Prostate gland (tissue), 2 donors: ENCODE measurements at regions not wholly inside any gene's neighbourhood (a gene's known extent, or its start where the extent isn't known, plus 50 kb on each side); places are given as distances from the start of the nearest gene placed in this dataset.
A peak's percentile ranks its signal among the peaks of the same experiment; 100 is the strongest.

Source experiments
- CTCF ChIP-seq, 4 experiments: fragments of 200-600 bp in 2 of 4; fragments of 450-650 bp in 2 of 4; sonication (generic) in 2 of 4; IDR thresholded peaks; 1 replicate in 3 of 4; 2 replicates in 1 of 4; pipeline ENCODE4 v1.5.1; 2016 to 2019; ENCODE audit warnings: antibody characterized with exemption in 4 of 4, mild to moderate bottlenecking in 2 of 4, moderate library complexity in 2 of 4
- POLR2AphosphoS5 ChIP-seq: sonication (generic); formaldehyde crosslinking; IDR thresholded peaks from one replicate; pipeline ENCODE4 v1.6.1; 2017; ENCODE audit warnings: antibody characterized with exemption

- TF ChIP-seq CTCF (IDR thresholded peaks at IDR 0.05): peak in 3 of 4 experiments; percentile 48 to 68 (median 56)
- no peak for TF ChIP-seq POLR2AphosphoS5
These were observed 86.7 kb downstream of the C18orf54 start for GRCh38 chr18:54444319-54444914.
